Esophagus squamous epithelium (tissue), 5 donors: ENCODE measurements at regions not wholly inside any gene's neighbourhood (a gene's known extent, or its start where the extent isn't known, plus 50 kb on each side); places are given as distances from the start of the nearest gene placed in this dataset.

Source experiments
- DNase-seq: peaks from one replicate; lab custom pipeline; 2025; lab: John Stamatoyannopoulos, UW
- H3K27ac ChIP-seq, 4 donors: fragments of 200-600 bp; sonication (generic); one replicate each; pipeline ENCODE4 v1.5.1; 2016 to 2019; ENCODE audit warnings: mild to moderate bottlenecking in 1 of 4
- H3K27me3 ChIP-seq, 4 donors: fragments of 200-600 bp; sonication (generic); 1 replicate in 3 of 4; 2 replicates in 1 of 4; pipeline versions ENCODE4 v1.5.1 to v1.6.0; 2017 to 2021; ENCODE audit warnings: antibody characterized with exemption in 1 of 4
- H3K36me3 ChIP-seq, 3 donors: fragments of 200-600 bp; sonication (generic); one replicate each; pipeline ENCODE4 v1.5.1; 2016 to 2019
- H3K4me1 ChIP-seq, 3 donors: fragments of 200-600 bp; sonication (generic); one replicate each; pipeline ENCODE4 v1.5.1; 2017 to 2019
- H3K4me3 ChIP-seq, 4 donors: fragments of 200-600 bp; sonication (generic); 1 replicate in 3 of 4; 2 replicates in 1 of 4; pipeline ENCODE4 v1.5.1; 2016 to 2019; ENCODE audit warnings: mild to moderate bottlenecking in 2 of 4, moderate library complexity in 1 of 4
- H3K9me3 ChIP-seq, 3 donors: fragments of 200-600 bp; sonication (generic); one replicate each; pipeline ENCODE4 v1.5.1; 2016 to 2019
- CTCF ChIP-seq, 6 experiments: fragments of 450-650 bp in 4 of 6; fragments of 200-600 bp in 2 of 6; sonication (generic) in 2 of 6; IDR thresholded peaks; one replicate each; pipeline ENCODE4 v1.5.1; 2016 to 2019; ENCODE audit warnings: antibody characterized with exemption in 6 of 6, mild to moderate bottlenecking in 4 of 6, moderate library complexity in 4 of 6
- POLR2A ChIP-seq, 4 donors: fragments of 450-650 bp; IDR thresholded peaks; one replicate each; pipeline ENCODE4 v1.6.1; 2017; ENCODE audit warnings: antibody characterized with exemption in 4 of 4, mild to moderate bottlenecking in 4 of 4, moderate library complexity in 3 of 4
- WGBS, 2 donors: methylation state at CpG; one replicate each; pipeline ENCODE4 v1.1.5; 2018; 5-methylcytosine and 5-hydroxymethylcytosine counted together
- intact Hi-C: fragments of 100-400 bp; cut with DNase I; formaldehyde crosslinking; loops from one replicate; pipeline ENCODE4 v1.15.0; 2022
- donor health status: DM: yes; HTN: yes; CAD: no.

GRCh38 chr13:39232401-39232980 lies 194.2 kb downstream of the NHLRC3 start:
- TF ChIP-seq POLR2A (IDR thresholded peaks at IDR 0.05) (no peak), CTCF (IDR thresholded peaks at IDR 0.05) (no peak)
- H3K4me1 ChIP-seq = no peaks in the 10 kb centered on the region
- no peaks in the 10 kb centered on the region for H3K36me3 ChIP-seq
- H3K27me3 ChIP-seq = peaks cover 0 to 31% (median 0%) of the 10 kb centered on the region in 4 donors
- intact Hi-C loops = no loop called here
- 77 to 86% methylated on average over 1 of the region's 1 CpG for WGBS, 2 donors
- H3K4me3 ChIP-seq = no peak overlapping the region
- no peaks in the 10 kb centered on the region for H3K9me3 ChIP-seq
- no peak for DNase-seq
- H3K27ac ChIP-seq = no peak overlapping the region

- Histone ChIP-seq H3K36me3 (no peaks in the 10 kb centered on the region), H3K27ac (no peak overlapping the region), H3K4me3 (no peak overlapping the region), H3K27me3 (peaks cover 0 to 28% (median 0%) of the 10 kb centered on the region in 4 donors), H3K4me1 (no peaks in the 10 kb centered on the region), H3K9me3 (no peaks in the 10 kb centered on the region)
- intact Hi-C loops = no loop called here
- no peak for DNase-seq
- TF ChIP-seq CTCF (IDR thresholded peaks at IDR 0.05) (no peak), POLR2A (IDR thresholded peaks at IDR 0.05) (no peak)
These were observed 194.7 kb downstream of the NHLRC3 start for GRCh38 chr13:39232999-39233398.

GRCh38 chr13:39233519-39233918 lies 195.3 kb downstream of the NHLRC3 start:
- intact Hi-C loops = no loop called here
- DNase-seq = no peak
- WGBS, 2 donors = 80 to 85% methylated on average over 3 of the region's 3 CpGs
- peaks cover 0 to 24% (median 0%) of the 10 kb centered on the region in 4 donors for H3K27me3 ChIP-seq
- TF ChIP-seq CTCF (IDR thresholded peaks at IDR 0.05) (no peak), POLR2A (IDR thresholded peaks at IDR 0.05) (no peak)
- no peaks in the 10 kb centered on the region for H3K9me3 ChIP-seq
- H3K27ac ChIP-seq = no peak overlapping the region
- H3K4me1 ChIP-seq = no peaks in the 10 kb centered on the region
- no peaks in the 10 kb centered on the region for H3K36me3 ChIP-seq
- H3K4me3 ChIP-seq = no peak overlapping the region

GRCh38 chr13:39244561-39245230 lies 206.4 kb downstream of the NHLRC3 start:
- no peak for DNase-seq
- Histone ChIP-seq H3K4me3 (no peak overlapping the region), H3K36me3 (no peaks in the 10 kb centered on the region), H3K9me3 (no peaks in the 10 kb centered on the region), H3K27me3 (no peaks in the 10 kb centered on the region), H3K27ac (no peak overlapping the region), H3K4me1 (no peaks in the 10 kb centered on the region)
- WGBS, 2 donors = 78 to 85% methylated on average over 7 of the region's 7 CpGs
- intact Hi-C loops = loop anchor here (10.0 kb wide), 1 partner anchor 100 kb away; no protein-coding TSS in a partner anchor
- TF ChIP-seq CTCF (IDR thresholded peaks at IDR 0.05) (no peak), POLR2A (IDR thresholded peaks at IDR 0.05) (no peak)

- Histone ChIP-seq H3K36me3 (no peaks in the 10 kb centered on the region), H3K4me1 (no peaks in the 10 kb centered on the region), H3K27me3 (no peaks in the 10 kb centered on the region), H3K9me3 (no peaks in the 10 kb centered on the region), H3K4me3 (no peak overlapping the region), H3K27ac (no peak overlapping the region)
- WGBS, 2 donors = 35 to 56% methylated on average over 4 of the region's 4 CpGs
- intact Hi-C loops = loop anchor here (10.0 kb wide), 1 partner anchor 101 kb away; no protein-coding TSS in a partner anchor
- TF ChIP-seq POLR2A (IDR thresholded peaks at IDR 0.05) (no peak), CTCF (IDR thresholded peaks at IDR 0.05) (no peak)
- no peak for DNase-seq
These were observed 207.4 kb downstream of the NHLRC3 start for GRCh38 chr13:39245688-39246087.
